Right hindlimb (tissue), 1 donor: ENCODE measurements at regions not wholly inside any gene's neighbourhood (a gene's known extent, or its start where the extent isn't known, plus 50 kb on each side); places are given as distances from the start of the nearest gene placed in this dataset.

Source experiments
- DNase-seq: peaks from one replicate; pipeline ENCODE4 v3.0.0-alpha.2; 2018

DNA sequence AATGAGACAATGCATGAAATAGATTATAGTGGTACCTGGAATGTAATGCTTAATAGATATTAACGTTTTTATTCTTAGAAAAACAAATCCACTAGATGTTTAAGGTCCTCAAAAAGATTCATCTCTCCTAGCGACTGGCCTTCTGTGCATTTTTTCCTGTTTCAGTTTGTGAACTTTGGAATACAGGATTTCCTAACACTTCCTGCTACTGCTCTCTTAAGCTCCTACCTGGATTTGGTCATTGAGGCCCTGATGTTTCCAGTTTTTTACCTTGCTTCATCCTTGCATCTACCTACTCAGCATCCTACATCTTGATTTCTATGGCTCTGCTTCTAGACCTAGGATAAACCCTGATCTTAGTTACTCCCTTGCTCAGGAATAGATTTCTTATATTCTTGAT, 188.4 kb downstream of the ABCC12 start:
- no peak for DNase-seq

DNA sequence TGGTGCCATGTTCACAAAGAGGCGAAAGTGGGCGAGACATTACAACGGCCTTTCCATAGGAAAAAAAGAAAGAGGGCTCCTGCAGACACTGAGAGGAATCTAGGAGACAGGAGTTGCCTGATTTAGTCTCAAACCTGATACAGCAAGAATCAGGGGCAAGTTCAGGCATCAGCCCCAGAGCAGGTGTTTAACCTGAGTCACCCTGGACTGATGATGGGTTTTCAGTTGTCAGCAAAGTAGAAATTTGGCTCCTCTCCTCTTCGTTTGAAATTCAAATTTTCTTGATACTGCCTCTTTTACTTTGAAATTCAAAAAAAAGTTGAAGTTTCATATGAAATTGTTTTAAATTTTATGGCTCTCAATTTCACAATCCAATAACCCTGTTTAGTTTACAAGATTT, 189.5 kb downstream of the ABCC12 start:
- no peak for DNase-seq

DNA sequence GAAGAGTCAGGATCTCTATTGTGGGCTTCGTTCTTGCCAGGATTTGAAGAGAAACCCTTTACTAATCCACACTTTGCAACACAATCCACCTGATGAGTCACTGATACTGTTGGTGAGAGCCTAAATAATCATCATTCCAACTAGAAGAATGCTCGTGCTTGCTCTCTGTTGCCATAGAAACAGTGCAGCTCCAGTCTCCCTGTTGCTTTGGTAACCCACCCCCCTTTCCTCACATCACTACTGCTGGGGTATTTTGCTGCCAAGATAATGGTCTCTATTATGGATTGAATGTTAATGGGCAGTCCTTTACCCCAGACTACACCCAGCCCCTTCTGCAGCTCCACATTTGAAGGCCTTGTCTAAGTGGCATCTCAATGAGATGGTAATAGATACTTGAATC, 190.4 kb downstream of the ABCC12 start:
- no peak for DNase-seq

DNA sequence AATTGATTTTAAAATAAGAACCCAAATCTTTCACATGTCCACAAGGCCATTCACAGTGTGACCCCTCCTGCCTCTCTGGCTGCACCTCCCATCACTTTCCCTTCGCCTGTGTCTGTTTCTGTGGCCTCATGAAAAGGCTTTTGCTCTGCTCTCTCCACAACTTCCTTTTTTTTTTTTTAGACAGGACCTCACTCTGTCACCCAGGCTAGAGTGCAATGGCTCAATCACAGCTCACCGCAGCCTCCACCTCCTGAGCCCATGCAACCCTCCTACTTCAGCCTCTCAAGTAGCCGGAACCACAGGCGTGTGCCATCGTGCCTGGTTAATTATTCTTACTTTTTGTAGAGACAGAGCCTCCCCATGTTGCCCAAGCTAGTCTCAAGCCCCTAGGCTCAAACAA, 197.1 kb downstream of the ABCC12 start:
- no peak for DNase-seq

DNA sequence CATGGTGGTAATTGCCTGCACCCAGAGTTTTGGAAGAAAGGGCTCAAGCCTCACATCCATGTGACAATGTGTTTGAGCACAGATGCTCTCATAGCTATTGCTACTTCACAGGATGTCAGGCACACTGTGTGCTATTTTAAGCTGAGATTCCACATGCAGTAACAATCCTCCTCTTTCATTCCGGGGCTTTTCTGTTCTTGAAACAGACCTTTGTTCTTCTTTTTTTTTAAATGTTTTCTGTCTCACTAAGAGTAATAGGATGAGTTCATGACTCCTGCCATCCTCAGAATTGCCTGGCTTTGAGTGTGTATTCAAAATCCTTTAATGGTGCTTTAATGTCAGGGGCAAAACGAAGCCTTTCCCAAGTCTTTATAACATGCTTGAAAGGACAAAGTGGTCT, 198.9 kb downstream of the ABCC12 start:
- no peak for DNase-seq

DNA sequence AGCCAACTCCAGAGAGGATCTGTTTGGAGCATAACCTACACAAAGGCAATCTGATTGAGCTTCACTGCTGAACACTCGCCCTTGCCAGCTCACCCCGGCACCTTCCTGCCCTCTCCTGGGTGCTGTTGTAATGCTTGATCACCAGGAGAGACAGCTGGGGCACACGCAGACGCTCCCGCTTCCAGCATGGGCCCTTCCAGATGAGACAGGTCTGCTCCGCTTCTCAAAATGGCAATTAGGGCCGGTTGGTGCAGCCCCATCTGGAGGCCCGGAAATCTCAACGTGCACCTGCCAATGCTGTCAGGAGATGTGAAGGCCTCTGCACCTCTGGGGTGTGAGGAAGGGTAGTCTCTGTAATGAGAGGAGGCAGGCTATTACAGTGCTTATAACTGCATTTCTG, 206.1 kb downstream of the ABCC12 start:
- DNase-seq = no peak

DNA sequence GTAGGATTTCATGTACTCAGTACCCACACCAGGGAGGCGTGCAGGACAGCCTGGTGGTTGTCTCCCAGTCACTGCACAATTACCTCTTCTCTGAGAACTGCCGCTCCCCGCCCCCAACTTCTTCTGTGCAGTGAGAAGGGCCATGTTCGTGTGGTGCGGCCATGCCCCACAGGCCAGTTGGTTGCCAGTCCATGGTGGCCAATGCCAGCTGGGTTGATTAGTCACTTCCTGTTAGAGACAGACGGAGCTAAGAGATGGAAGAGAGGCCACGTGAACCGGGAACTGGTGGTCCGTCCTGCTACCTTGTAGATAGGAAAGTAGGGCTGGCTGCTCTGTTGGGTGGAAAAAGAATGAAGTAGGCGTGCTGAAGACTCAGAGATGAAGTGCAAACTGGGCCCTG, 206.5 kb downstream of the ABCC12 start:
- DNase-seq = no peak

DNA sequence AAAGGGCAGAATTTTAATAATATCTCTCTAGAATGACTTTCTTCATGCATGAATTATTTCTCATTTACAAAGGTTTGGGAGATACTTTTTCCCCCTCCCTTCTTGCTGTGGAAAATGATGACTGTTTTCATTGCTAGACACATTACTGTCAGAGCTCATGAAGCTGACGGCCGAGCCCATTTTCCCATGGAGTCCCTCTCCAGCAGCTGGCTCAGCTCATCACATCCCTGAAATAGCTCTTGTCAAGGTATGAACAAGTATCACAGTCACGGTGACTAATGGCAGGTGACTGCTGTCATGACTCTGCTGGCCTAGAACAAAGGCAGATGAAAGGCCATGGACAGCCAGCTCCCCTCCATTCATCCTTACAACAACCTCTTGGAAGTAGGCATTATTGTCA, 208.1 kb downstream of the ABCC12 start:
- DNase-seq = no peak

DNA sequence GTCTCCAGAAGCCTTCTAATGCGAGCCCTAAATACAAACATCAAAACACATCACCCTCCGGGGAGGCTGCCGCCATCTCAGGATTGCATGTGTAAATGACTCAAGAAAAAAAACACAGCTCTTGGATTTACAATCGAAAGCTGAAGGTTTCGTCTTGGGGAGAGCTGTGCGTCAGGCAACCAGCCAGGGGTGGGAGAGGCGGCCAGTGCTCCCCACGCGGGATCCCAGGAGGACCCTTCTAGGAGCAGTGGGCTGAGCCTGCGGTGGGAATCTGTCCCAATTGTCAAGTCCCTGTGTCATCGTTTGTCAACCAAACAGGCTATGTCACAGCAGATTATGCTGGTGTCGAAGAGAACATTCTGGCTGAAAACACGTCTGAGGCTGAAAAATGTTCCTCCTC, 209.7 kb downstream of the ABCC12 start:
- DNase-seq = no peak

DNA sequence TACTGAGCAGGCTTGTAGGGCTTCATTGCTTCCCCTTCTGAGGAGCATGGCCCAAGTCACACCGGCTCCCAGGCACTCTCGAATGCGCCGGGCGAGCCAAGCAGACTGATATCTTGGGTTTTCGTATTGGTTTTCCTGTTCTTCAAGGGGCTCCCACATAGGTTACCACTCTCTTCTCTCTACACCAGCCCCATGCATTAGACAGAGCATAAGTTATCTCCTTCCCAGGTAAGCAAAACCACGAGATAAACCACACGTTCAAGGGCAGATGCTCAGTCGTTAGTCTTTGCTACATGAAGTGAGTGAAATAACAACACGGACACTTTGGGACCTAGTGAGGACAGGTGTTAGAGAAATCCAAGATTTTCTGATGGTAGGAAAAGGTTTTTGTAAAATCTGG, 211.2 kb downstream of the ABCC12 start:
- DNase-seq = no peak

DNA sequence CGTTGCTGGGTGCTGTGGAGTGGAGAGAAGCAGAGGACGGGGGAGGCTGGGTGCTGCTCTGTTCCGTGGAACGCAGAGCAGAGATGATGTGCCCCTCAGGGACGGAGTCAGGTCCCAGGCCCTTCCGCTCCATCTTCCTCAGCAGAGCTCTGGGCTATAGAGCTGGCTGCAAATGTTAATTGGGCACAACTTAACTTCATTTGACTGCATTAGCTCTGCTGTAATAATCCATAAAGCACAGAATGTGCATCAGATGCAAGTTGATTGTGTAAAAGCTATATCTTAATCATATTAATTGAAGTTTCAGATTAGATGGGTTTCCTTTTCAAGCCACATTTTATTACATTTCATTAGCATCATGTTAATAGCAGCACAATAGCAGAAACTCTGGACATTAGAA, 212.6 kb downstream of the ABCC12 start:
- no peak for DNase-seq

DNA sequence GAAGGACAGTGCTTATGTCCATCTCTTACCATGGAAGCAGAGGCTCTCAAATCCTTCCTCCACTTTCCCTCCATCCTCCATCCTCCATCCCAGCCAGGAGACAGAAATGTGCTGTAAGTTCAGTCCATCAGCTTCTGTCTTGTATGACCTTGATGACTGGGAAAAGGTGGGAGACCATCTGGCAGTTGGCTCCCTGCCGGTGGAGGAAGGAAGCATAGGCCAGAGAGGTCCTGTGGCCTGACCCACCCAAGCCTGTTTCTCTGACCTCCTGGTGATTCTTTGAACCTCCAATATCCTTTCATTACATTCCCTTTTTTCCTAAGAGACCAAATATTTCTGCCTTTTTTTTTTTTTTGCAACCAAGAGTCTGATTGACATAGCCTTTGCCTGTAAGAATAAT, 215.3 kb downstream of the ABCC12 start:
- DNase-seq = no peak

DNA sequence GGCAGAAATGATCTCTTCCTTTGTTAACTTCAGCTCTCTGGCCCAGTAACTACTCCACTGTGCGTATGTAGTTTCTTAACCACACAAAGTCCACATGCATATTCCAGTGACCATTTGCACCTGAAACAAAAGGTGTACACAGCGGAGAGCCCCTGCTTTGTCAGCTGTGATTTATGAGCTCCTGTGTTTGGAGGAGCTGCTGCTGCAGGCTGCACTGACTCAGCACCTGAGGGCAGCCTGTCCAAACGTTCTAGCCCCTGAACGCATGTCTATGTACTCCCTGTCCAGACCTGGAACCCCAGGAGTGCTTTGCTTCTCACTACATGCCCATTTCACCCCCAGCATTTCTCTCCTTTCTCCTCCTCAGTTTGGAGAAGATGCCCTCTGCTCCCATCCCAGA, 216.1 kb downstream of the ABCC12 start:
- DNase-seq = no peak

DNA sequence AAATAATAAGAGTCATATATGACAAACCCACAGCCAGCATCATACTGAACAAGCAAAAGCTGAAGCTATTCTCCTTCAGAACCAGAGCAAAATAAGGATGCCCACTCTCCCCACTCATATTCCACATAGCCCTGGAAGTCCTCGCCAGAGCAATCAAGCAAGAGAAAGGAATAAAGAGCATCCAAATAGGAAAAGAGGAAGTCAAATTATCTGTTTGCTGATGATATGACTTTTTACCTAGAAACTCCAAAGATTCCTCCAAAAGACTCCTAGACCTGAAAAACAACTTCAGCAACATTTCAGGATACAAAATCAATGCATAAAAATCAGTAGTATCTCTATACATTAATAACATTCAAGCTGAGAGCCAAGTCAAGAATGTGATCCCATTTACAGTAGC, 217.5 kb downstream of the ABCC12 start:
- no peak for DNase-seq

DNA sequence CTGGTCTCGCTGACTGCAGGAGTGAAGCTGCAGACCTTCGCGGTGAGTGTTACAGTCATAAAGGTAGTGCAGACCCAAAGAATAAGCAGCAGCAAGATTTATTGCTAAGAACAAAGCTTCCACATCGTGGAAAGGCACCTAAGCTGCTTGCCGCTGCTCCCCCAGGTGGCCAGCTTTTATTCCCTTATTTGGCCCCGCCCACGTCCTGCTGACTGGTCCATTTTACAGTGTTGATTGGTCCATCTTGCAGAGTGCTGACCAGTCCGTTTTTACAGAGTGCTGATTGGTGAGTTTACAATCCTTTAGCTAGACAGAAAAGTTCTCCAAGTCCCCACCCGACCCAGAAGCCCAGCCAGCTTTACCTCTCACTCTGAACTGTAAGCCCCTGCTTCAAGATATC, 227.8 kb downstream of the ABCC12 start:
- no peak for DNase-seq

DNA sequence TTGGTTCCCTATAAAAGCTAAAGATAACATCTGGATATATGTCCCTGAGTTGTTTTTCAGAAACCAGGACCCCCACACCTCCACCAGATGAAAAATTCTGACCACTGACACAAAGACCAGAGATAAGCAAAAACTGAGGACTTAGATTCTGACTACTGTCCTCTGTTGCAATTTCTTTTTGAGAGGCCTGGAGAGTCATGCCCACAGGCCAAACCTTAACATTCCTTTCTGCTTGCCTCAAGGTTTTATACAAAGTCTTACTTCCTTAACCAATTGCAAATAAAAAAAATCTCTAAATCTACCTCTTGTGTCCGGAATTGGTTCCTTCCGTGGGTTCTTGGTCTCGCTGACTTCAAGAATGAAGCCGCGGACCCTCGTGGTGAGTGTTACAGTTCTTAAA, 228.5 kb downstream of the ABCC12 start:
- no peak for DNase-seq

DNA sequence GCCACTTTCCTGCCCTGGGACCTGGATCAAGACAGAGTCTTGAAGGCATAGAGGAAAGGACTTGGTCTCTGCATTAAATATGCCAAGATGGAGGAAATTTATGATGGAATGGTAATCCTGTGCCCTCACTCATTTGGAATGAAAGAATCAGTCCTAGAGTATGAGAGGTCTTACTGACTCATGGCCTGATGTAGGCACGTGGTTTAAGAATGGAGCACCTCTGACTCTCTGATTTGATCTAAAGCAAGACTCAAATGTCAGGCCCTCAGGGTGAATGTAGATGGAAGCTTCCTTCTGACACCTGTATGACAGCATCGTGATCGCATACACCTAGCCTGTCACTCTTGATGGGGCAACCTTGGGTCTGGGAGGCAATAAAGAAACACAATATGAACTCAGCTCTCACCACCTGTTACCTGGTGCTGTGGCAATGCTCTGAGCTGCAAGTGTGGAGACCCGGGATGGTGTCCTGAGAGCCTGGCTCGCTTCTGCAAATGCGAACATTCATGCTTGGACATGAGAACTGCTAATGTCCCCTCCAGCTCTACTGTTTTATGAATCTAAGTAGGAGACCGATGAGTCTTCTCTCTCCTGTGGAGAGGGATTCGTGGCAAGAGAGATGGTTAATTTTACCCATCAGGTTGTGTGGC, 229.9 kb downstream of the ABCC12 start:
- no peak for DNase-seq

DNA sequence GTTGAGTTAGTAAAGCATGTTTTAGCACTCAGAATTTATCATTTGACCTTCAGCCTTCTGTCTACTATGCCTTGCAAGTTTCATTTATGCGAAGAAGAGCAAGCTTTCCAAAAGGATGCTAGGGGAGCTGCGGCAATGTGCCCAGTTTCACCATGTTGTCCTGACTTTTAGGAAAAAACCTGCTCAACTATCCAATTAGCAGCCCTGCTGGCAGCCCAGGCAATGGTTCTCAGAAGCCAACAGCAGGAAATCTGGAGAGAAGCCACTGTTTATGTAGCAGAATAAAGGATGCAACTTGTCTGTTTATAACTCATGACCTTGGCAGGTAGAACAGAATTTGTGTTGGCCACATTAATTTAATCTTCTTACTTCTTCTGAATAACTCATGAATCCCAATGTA, 230.8 kb downstream of the ABCC12 start:
- no peak for DNase-seq

DNA sequence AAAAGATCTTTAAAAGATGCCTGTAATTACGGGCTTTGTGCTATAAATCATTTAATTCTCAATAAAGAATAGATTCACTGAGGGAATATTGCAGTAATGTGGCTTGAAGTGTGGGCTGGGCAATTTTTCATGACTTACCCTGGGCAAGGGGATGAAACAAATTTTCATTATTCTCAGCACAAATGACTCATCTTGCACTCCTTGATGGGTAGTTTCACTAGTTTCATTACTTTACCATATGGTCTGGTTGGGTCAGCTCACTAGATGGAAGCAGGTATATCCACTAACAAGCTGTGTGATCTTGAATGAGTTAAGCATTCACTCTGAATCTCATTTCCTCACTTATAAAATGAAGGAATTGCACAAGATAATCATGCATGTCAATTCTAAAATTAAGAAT, 234.3 kb downstream of the ABCC12 start:
- DNase-seq = no peak

DNA sequence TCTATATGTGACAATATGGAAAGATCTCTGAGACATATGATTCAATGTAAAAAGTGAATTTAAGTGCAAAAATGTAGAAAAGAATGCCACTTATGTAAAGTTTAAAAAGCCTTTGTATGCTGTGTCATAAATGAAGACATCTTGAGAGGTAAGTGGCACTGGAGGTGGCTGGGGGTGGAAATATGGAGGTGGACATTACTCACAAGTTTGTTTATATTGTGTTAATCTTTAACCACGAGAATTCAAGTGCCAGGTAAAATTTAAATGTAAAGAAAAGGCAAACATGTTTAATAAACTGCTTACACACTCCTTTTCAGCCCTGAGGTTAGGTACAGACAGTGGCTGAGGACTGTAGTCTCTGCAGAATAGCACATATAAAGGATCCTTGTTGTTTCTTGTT, 235.1 kb downstream of the ABCC12 start:
- no peak for DNase-seq

DNA sequence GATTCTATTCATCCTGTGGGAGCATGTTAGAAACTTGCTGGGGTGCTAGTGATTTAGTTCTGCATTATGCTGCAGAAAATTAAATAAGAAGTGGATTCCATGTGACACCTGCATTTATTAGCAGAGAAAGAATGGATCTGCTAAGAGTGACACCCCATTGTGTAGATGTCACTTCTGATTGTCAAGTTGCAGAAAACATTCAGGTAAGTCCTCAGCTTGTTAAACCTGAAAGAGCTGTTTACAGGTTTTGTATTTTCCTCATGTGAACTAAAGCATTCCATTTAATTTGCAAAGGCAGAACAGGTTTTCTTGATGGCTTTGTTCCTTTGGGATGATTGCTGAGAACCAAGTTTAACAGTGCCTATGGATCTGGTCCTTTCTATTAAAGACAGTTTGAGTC, 238.7 kb downstream of the ABCC12 start:
- DNase-seq = no peak

DNA sequence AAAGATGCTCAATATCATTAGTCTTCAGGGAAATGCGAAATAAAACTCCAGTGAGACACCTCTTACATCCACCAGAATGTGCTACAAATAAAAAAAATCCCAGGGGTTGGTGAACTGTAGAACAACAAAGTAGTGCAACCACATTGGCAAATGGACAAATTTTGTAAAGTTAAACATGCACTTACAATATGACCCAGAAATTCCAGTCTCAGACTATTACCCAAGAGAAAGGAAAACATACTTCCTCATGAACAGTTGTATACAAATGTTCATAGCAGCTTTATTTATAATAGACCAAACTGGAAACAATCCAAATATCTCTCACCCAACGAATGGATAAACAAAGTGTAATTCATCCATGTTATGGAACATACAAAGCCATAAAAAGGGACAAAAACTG, 239.5 kb downstream of the ABCC12 start:
- DNase-seq = no peak

DNA sequence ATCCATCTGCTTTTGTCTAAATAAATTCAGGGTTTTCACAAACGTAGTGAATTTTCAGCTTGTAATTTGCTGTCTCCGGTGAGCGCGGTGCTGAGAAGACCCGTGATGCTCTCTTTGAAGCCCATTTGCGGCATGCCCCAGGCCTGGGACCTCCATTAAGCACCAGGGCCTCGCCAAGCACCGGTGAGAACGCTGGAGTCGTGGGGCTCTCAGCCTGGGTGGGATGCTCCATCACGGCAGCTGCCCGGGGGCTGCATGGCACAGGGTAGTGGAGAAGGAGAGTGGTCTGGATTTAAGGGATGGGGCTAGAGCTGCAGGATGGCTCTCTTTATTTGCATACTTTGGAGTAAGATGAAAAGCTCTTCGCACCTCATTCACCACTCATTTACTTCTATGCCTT, 248.7 kb downstream of the ABCC12 start:
- no peak for DNase-seq

DNA sequence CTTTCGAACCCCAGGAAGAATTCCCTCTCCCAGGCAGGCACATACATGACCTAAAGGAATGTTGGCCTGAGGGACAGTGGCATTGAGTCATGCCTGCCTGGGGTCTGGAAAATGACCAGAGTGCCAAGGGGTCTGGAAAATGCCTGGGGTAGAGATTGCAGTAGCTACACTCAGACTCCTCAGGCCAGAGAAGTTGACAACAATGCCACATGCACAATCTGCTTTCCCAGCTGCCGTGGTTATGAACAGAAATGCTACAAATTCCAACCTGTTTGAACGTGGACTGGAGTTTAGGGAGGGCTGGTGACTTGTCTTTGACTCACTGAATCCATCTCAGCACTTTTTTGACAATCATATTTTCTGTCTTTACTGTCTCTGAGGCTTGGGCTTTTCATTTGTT, 250.0 kb downstream of the ABCC12 start:
- no peak for DNase-seq

DNA sequence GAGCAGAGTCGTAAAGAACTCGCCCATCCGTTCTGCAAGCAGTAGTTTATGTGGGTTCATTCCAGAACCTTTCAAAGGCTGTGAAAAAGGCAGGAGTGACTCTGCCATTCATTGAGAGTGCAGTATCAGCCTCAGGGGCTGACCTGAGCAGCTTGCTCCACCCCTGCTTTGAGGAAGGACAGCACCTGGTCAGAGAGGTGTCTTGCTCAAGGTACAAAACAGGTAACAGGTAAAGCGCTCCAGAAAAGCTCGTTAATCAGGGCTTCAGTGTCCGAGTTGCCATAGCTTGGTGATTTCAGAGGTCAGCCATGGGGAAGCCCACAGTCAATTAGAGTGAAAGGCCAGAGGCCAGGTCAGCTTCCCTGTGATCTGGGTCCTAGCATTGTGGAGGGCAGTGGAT, 251.1 kb downstream of the ABCC12 start:
- DNase-seq = no peak

DNA sequence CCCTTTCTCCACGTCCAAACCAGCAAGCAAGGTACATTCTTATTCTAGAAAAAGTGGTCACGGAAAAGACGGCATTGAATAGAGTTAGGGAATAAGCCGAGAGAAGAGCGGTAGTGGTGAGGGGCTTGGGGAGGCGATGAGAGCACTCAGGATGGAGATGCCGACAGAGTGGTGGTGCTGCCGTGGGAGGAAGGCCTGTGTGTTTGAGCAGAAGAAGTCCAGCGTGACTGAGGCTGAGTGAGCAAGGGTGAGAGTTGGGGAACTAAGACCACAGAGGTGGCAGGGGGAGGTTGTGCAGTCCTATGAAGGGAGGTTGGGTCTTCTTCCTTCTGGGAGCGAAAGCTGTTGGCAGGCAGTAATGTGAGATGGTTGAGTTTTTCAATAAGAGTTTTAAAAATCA, 252.3 kb downstream of the ABCC12 start:
- DNase-seq = no peak
